IMR-90 (cell line): ENCODE measurements at regions not wholly inside any gene's neighbourhood (a gene's known extent, or its start where the extent isn't known, plus 50 kb on each side); places are given as distances from the start of the nearest gene placed in this dataset.

Experiments used
- ATAC-seq: fragments of 200-7000 bp; cut with Tn5 transposase; 2 replicates; pipeline ENCODE4 v1.9.1; 2020; ENCODE audit warnings: low read depth, mild to moderate bottlenecking, moderate library complexity
- BruUV-seq: library from RNA; stranded (reverse); fragments of 400-500 nt; replicated peaks from 2 replicates; lab custom pipeline; 2021; lab: Mats Ljungman, UMichigan
- CTCF ChIA-PET: fragments of 300-600 bp; formaldehyde crosslinking; extraction: SDS; loops from one replicate; lab custom pipeline; 2021; ENCODE audit warnings: antibody characterized with exemption; lab: Yijun Ruan, JAX
- POLR2A ChIA-PET: fragments of 300-600 bp; sonication (Branson Sonifier 250); formaldehyde crosslinking; loops from one replicate; lab custom pipeline; 2022; ENCODE audit warnings: antibody characterized with exemption; ENCODE audit not compliant: unreplicated experiment; lab: Charles Lee
- DNase-seq: peaks from one replicate; pipeline ENCODE4 v3.0.0; 2013
- H2AFZ ChIP-seq: replicated peaks from 2 replicates; pipeline ENCODE3; 2013; ENCODE audit warnings: low read length, mild to moderate bottlenecking; ENCODE audit not compliant: poor library complexity
- H2AK5ac ChIP-seq: 2 replicates; pipeline ENCODE4 v1.6.1; 2013; ENCODE audit warnings: low read depth, low read length, inconsistent platforms
- H2AK9ac ChIP-seq: replicated peaks from 2 replicates; pipeline ENCODE3; 2013; ENCODE audit warnings: mild to moderate bottlenecking, low read depth, low read length, moderate library complexity; ENCODE audit not compliant: poor library complexity
- H2BK120ac ChIP-seq: 2 replicates; pipeline ENCODE4 v1.6.1; 2013; ENCODE audit warnings: low read depth, low read length, inconsistent platforms
- H2BK15ac ChIP-seq: 3 replicates; pipeline ENCODE4 v1.6.1; 2013; ENCODE audit warnings: low read depth, low read length, inconsistent platforms
- H2BK20ac ChIP-seq: 2 replicates; pipeline ENCODE4 v1.6.1; 2013; ENCODE audit warnings: low read depth, mild to moderate bottlenecking, inconsistent platforms, low read length, moderate library complexity
- H2BK5ac ChIP-seq: 2 replicates; pipeline ENCODE4 v1.6.1; 2013; ENCODE audit warnings: mild to moderate bottlenecking, low read depth, low read length, inconsistent platforms; ENCODE audit not compliant: poor library complexity, severe bottlenecking
- H3K14ac ChIP-seq: replicated peaks from 2 replicates; pipeline ENCODE4 v1.6.1; 2013; ENCODE audit warnings: low read depth, low read length, inconsistent platforms
- H3K18ac ChIP-seq: 2 replicates; pipeline ENCODE4 v1.6.1; 2013; ENCODE audit warnings: low read depth, low read length, control low read depth
- H3K23ac ChIP-seq: 2 replicates; pipeline ENCODE4 v1.6.1; 2013; ENCODE audit warnings: low read depth, low read length, inconsistent platforms
- H3K27ac ChIP-seq: 2 replicates; pipeline ENCODE4 v1.5.1; 2013; ENCODE audit warnings: mild to moderate bottlenecking, control low read depth, low read length; ENCODE audit not compliant: insufficient read depth
- H3K27me3 ChIP-seq: 2 replicates; pipeline ENCODE4 v1.6.1; 2013; ENCODE audit warnings: low read length; ENCODE audit not compliant: control insufficient read depth, insufficient read depth
- H3K36me3 ChIP-seq: 2 replicates; pipeline ENCODE4 v1.6.1; 2013; ENCODE audit warnings: low read length, mixed read lengths; ENCODE audit not compliant: control insufficient read depth, insufficient read depth
- H3K4ac ChIP-seq: 2 replicates; pipeline ENCODE4 v1.6.1; 2013; ENCODE audit warnings: low read depth, low read length, inconsistent platforms
- H3K4me1 ChIP-seq: 2 replicates; pipeline ENCODE4 v1.6.1; 2013; ENCODE audit warnings: low read length, mixed read lengths; ENCODE audit not compliant: control insufficient read depth, insufficient read depth
- H3K4me2 ChIP-seq: 2 replicates; pipeline ENCODE4 v1.6.1; 2013; ENCODE audit warnings: low read depth, mild to moderate bottlenecking, control low read depth, low read length, moderate library complexity
- H3K4me3 ChIP-seq: 2 replicates; pipeline ENCODE4 v1.5.1; 2013; ENCODE audit warnings: low read depth, mild to moderate bottlenecking, control low read depth, low read length, moderate library complexity; ENCODE audit not compliant: insufficient read depth
- H3K56ac ChIP-seq: 2 replicates; pipeline ENCODE4 v1.6.1; 2013; ENCODE audit warnings: low read length, inconsistent platforms; ENCODE audit not compliant: insufficient read depth; ENCODE audit errors: extremely low read depth
- H3K79me1 ChIP-seq, 2 experiments: 2 replicates each; pipeline ENCODE4 v1.6.1; 2013; ENCODE audit warnings: low read length in 2 of 2, inconsistent platforms in 1 of 2, low read depth in 1 of 2
- H3K9ac ChIP-seq: 2 replicates; pipeline ENCODE4 v1.6.1; 2013; ENCODE audit warnings: low read depth, low read length, control low read depth
- H3K9me1 ChIP-seq: 2 replicates; pipeline ENCODE4 v1.6.1; 2013; ENCODE audit warnings: low read length, inconsistent platforms; ENCODE audit not compliant: insufficient read depth
- H3K9me3 ChIP-seq: 2 replicates; pipeline ENCODE4 v1.6.1; 2013; ENCODE audit warnings: low read length; ENCODE audit not compliant: control insufficient read depth, insufficient read depth
- H4K20me1 ChIP-seq: 2 replicates; pipeline ENCODE4 v1.6.1; 2013; ENCODE audit warnings: low read length, inconsistent platforms; ENCODE audit not compliant: insufficient read depth
- H4K5ac ChIP-seq: 2 replicates; pipeline ENCODE4 v1.6.1; 2013; ENCODE audit warnings: mild to moderate bottlenecking, low read depth, low read length, control low read depth
- H4K8ac ChIP-seq, 2 experiments: 2 replicates each; pipeline ENCODE4 v1.6.1; 2013; ENCODE audit warnings: low read depth in 2 of 2, low read length in 2 of 2, control low read depth in 1 of 2, inconsistent platforms in 1 of 2
- H4K91ac ChIP-seq: 2 replicates; pipeline ENCODE4 v1.6.1; 2013; ENCODE audit warnings: low read depth, low read length, inconsistent platforms; ENCODE audit not compliant: insufficient read depth
- BHLHE40 ChIP-seq: fragments of 150-350 bp; IDR thresholded peaks from 2 replicates; pipeline ENCODE4 v1.6.1; 2016; ENCODE audit warnings: mild to moderate bottlenecking, low read depth, low read length
- CHD1 ChIP-seq: IDR thresholded peaks from 2 replicates; pipeline ENCODE4 v1.6.1; 2012; ENCODE audit warnings: low read depth, low read length, improper control_type of control experiment
- CTCF ChIP-seq: conservative IDR thresholded peaks from 2 replicates; pipeline ENCODE4 v1.5.1; 2012; ENCODE audit warnings: mild to moderate bottlenecking, low read depth, low read length, improper control_type of control experiment
- ELK1 ChIP-seq: fragments of 150-350 bp; IDR thresholded peaks from 2 replicates; pipeline ENCODE4 v1.6.1; 2016; ENCODE audit warnings: low read depth, mild to moderate bottlenecking, low read length, moderate library complexity, borderline replicate concordance
- MAFK ChIP-seq: IDR thresholded peaks from 2 replicates; pipeline ENCODE4 v1.6.1; 2012; ENCODE audit warnings: low read depth, low read length, improper control_type of control experiment
- MAZ ChIP-seq: IDR thresholded peaks from 2 replicates; pipeline ENCODE4 v1.6.1; 2012; ENCODE audit warnings: low read depth, mild to moderate bottlenecking, low read length, improper control_type of control experiment, moderate library complexity, borderline replicate concordance
- MXI1 ChIP-seq: IDR thresholded peaks from 2 replicates; pipeline ENCODE4 v1.6.1; 2012; ENCODE audit warnings: low read depth, mild to moderate bottlenecking, low read length, moderate library complexity, borderline replicate concordance
- NFE2L2 ChIP-seq: fragments of 150-350 bp; IDR thresholded peaks from 2 replicates; pipeline ENCODE4 v1.6.1; 2016; ENCODE audit warnings: low read depth, mild to moderate bottlenecking, low read length
- RAD21 ChIP-seq: IDR thresholded peaks from 2 replicates; pipeline ENCODE4 v1.6.1; 2012; ENCODE audit warnings: low read length, improper control_type of control experiment
- RCOR1 ChIP-seq: IDR thresholded peaks from 2 replicates; pipeline ENCODE4 v1.6.1; 2012; ENCODE audit warnings: mild to moderate bottlenecking, low read length, improper control_type of control experiment; ENCODE audit not compliant: insufficient replicate concordance
- RFX5 ChIP-seq: IDR thresholded peaks from 2 replicates; pipeline ENCODE4 v1.8.0; 2012; ENCODE audit warnings: low read depth, mild to moderate bottlenecking, low read length, moderate library complexity
- SMC3 ChIP-seq: fragments of 150-350 bp; IDR thresholded peaks from 2 replicates; pipeline ENCODE4 v1.6.1; 2016; ENCODE audit warnings: low read depth, mild to moderate bottlenecking, antibody characterized with exemption, low read length, moderate library complexity
- USF2 ChIP-seq: fragments of 150-350 bp; IDR thresholded peaks from 2 replicates; pipeline ENCODE4 v1.6.1; 2017; ENCODE audit warnings: mild to moderate bottlenecking, antibody characterized with exemption, low read length, low read depth
- WGBS, 2 experiments: methylation state at CpG; one replicate each; pipeline versions ENCODE4 v1.1.5 to v1.1.7; 2013; ENCODE audit warnings: missing lambda C conversion rate in 2 of 2; ENCODE audit not compliant: insufficient read length in 1 of 2; ENCODE audit errors: extremely low coverage in 2 of 2; 5-methylcytosine and 5-hydroxymethylcytosine counted together
- dilution Hi-C: fragments of 300-500 bp; cut with HindIII; formaldehyde crosslinking; loops from one replicate; pipeline ENCODE4 v1.14.3; 2018; ENCODE audit warnings: low sequenced_read_pairs; ENCODE audit not compliant: unreplicated experiment
- in situ Hi-C: fragments of 300-500 bp; cut with MboI; formaldehyde crosslinking; loops from 3 replicates; pipeline ENCODE4 v1.14.3; 2019; ENCODE audit warnings: low sequenced_read_pairs, inconsistent platforms, mixed read lengths
- intact Hi-C: fragments of 100-400 bp; cut with micrococcal nuclease; formaldehyde crosslinking; loops from 2 replicates; pipeline ENCODE4 v1.10.0; 2022

- DNase-seq, result no peak
- no peak overlapping the region for H3K27ac ChIP-seq
- H2BK15ac ChIP-seq, result peak overlapping the region; percentile 72; the same call in 2 of the 3 replicates
- no peaks in the 10 kb centered on the region for H3K36me3 ChIP-seq
- no peak overlapping the region for H3K4me2 ChIP-seq
- H3K4me3 ChIP-seq, result no peak overlapping the region
- no peaks in the 10 kb centered on the region for H3K27me3 ChIP-seq
- peak overlapping the region; percentile 27; the same call in 1 of the 2 replicates for H3K14ac ChIP-seq
- in situ Hi-C loops (loop anchor here (10.0 kb wide), 1 partner anchor 189 kb away; the partner anchor contains the start of gene NRIP1), dilution Hi-C loops (no loop called here), intact Hi-C loops (no loop called here)
- no peak overlapping the region for H3K56ac ChIP-seq
- BruUV-seq, result no TSS peak
- H4K5ac ChIP-seq, result no peak overlapping the region
- 0 out of 2 replicates have a peak overlapping the region, but pooled peaks have one; percentile 37 for H3K18ac ChIP-seq
- peak overlapping the region; percentile 56 for H2AFZ ChIP-seq
- no peak overlapping the region for H2BK5ac ChIP-seq
- ChIA-PET POLR2A (no interaction called here), CTCF (interaction anchor here (0.7 kb wide), 1 partner anchor 8 kb away, joined by 6 read pairs; no protein-coding TSS in a partner anchor)
- no peaks in the 10 kb centered on the region for H3K9me3 ChIP-seq
- no peak for ATAC-seq
- no peak overlapping the region; the same call in 1 of the 2 replicates for H3K4ac ChIP-seq
- H3K79me1 ChIP-seq, result peaks cover 2 to 3% of the 10 kb centered on the region in 2 experiments; a peak in 1 of 4 replicates
- peak overlapping the region; percentile 61 for H2AK5ac ChIP-seq
- H3K9ac ChIP-seq, result no peak overlapping the region
- no CpG with 5 or more reads among the region's 8 CpGs for WGBS, 2 experiments
- peak overlapping the region; percentile 20; the same call in 1 of the 2 replicates for H2BK120ac ChIP-seq
- H4K20me1 ChIP-seq, result no peaks in the 10 kb centered on the region
- H4K8ac ChIP-seq, result peak overlapping the region; percentile 6 to 31; a peak in 2 of 4 replicates
- peak overlapping the region; percentile 31; the same call in 1 of the 2 replicates for H2BK20ac ChIP-seq
- H4K91ac ChIP-seq, result no peak overlapping the region
- peak overlapping the region; percentile 3 for H2AK9ac ChIP-seq
- H3K4me1 ChIP-seq, result peaks cover 9% of the 10 kb centered on the region
- H3K23ac ChIP-seq, result peak overlapping the region; percentile 22; the same call in 1 of the 2 replicates
- peaks cover 2% of the 10 kb centered on the region; the same call in 1 of the 2 replicates for H3K9me1 ChIP-seq
- TF ChIP-seq USF2, result no peak
- no peak for TF ChIP-seq CTCF
- no peak for TF ChIP-seq MAFK
- TF ChIP-seq RCOR1, result no peak
- TF ChIP-seq CHD1, result no peak
- no peak for TF ChIP-seq SMC3
- TF ChIP-seq RFX5, result no peak
- no peak for TF ChIP-seq MAZ
- no peak for TF ChIP-seq NFE2L2
- no peak for TF ChIP-seq RAD21
- no peak for TF ChIP-seq MXI1
- no peak for TF ChIP-seq BHLHE40
- TF ChIP-seq ELK1, result no peak
Observed at GRCh38 chr21:14875704-14876523, 188.9 kb downstream of the NRIP1 start.
